Upper lobe of left lung (tissue), 6 donors: ENCODE measurements at regions not wholly inside any gene's neighbourhood (a gene's known extent, or its start where the extent isn't known, plus 50 kb on each side); places are given as distances from the start of the nearest gene placed in this dataset.
A peak's percentile ranks its signal among the peaks of the same experiment; 100 is the strongest.
"Not testable (repeated sequence)": the region's sequence is repeated elsewhere in the genome, so short reads cannot be mapped to it uniquely, and the experiment has no call there.

ENCODE experiments used
- ATAC-seq, 2 donors: fragments of 200-7000 bp; cut with Tn5 transposase; one replicate each; pipeline ENCODE4 v1.9.1; 2022; ENCODE audit warnings: mild to moderate bottlenecking in 2 of 2, moderate library complexity in 2 of 2; ENCODE audit not compliant: low FRiP score in 2 of 2
- DNase-seq, 2 donors: peaks; one replicate each; pipeline ENCODE4 v3.0.0-alpha.2; 2019 to 2020
- H3K27ac ChIP-seq, 4 donors: fragments of 200-600 bp; sonication (generic); one replicate each; pipeline ENCODE4 v1.5.1; 2016 to 2019
- H3K27me3 ChIP-seq, 4 donors: fragments of 200-600 bp; sonication (generic); one replicate each; pipeline ENCODE4 v1.5.1; 2017 to 2019
- H3K36me3 ChIP-seq, 4 donors: fragments of 200-600 bp; sonication (generic); one replicate each; pipeline ENCODE4 v1.5.1; 2016 to 2019
- H3K4me1 ChIP-seq, 4 donors: fragments of 200-600 bp; sonication (generic); one replicate each; pipeline ENCODE4 v1.5.1; 2018 to 2019
- H3K4me3 ChIP-seq, 4 donors: fragments of 200-600 bp; sonication (generic); one replicate each; pipeline ENCODE4 v1.5.1; 2017 to 2019; ENCODE audit warnings: mild to moderate bottlenecking in 2 of 4, moderate library complexity in 1 of 4
- H3K9me3 ChIP-seq, 4 donors: fragments of 200-600 bp; sonication (generic); one replicate each; pipeline ENCODE4 v1.5.1; 2018 to 2019
- EP300 ChIP-seq, 4 donors: sonication (generic); formaldehyde crosslinking; IDR thresholded peaks; one replicate each; pipeline ENCODE4 v1.5.1; 2017; ENCODE audit warnings: antibody characterized with exemption in 4 of 4, control low read depth in 2 of 4
- POLR2A ChIP-seq, 4 donors: fragments of 450-650 bp; IDR thresholded peaks; one replicate each; pipeline ENCODE4 v1.5.1; 2016 to 2017; ENCODE audit warnings: antibody characterized with exemption in 4 of 4, mild to moderate bottlenecking in 2 of 4
- POLR2AphosphoS5 ChIP-seq, 2 donors: sonication (generic); formaldehyde crosslinking; IDR thresholded peaks; one replicate each; pipeline ENCODE4 v1.5.1; 2017; ENCODE audit warnings: antibody characterized with exemption in 2 of 2
- WGBS, 2 donors: methylation state at CpG; one replicate each; pipeline ENCODE4 v1.1.5; 2017 to 2018; 5-methylcytosine and 5-hydroxymethylcytosine counted together
- TF ChIP-seq, protein P1 (sequence below), 6 experiments: fragments of 450-650 bp in 4 of 6; fragments of 200-600 bp in 2 of 6; sonication (generic) in 2 of 6; IDR thresholded peaks; one replicate each; pipeline ENCODE4 v1.5.1; 2016 to 2019; ENCODE audit warnings: antibody characterized with exemption in 6 of 6
- donor health status: DM: no; HTN: no; CAD: no; lungs with moderate emphysema.
- donor health status: DM: no; HTN: yes; CAD: no; lungs with severe emphysema.

DNA sequence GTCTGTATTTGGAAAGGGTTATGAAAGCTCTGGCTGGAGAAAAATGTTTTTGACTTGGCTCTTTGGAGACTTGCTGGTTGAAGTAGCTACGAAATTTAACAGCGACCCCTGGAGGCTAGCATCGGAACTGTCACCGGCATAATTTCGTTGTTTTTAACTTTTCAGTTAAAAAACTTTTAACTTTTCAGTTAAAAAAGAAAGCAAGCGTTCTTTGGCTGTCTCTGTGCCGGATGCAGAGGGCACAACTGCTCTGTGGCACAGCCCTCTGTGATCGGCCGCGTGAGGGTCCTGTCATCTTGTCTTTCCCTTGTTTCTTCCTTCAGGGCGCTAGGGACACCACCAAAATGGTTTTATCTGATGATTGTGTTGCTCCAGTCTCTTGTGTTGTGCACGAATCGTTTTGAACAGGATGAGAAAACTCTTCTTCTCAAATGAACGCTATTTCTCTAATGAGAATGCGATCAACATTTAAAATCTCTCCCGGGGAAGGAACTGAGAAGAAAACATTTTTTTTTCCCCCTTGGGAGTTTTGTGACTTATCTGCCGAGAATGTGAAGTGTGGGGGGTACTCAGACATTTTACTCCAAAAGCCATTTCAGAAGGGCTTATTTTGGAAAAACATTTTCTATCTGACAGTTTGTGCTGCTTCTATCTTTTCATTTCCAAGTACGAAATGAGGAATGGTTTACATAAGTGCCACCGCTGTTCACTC, 57.1 kb downstream of the ADCYAP1 start:
- peaks cover 0 to 8% (median 0%) of the 10 kb centered on the region in 4 donors for H3K4me1 ChIP-seq
- H3K9me3 ChIP-seq = no peaks in the 10 kb centered on the region
- no peak overlapping the region for H3K27ac ChIP-seq
- ATAC-seq (peak in 1 of 2 donors; percentile 64), DNase-seq (no peak)
- no peaks in the 10 kb centered on the region for H3K27me3 ChIP-seq
- H3K4me3 ChIP-seq = peak overlapping the region in 2 of 4 donors; percentile 26 to 31
- no peaks in the 10 kb centered on the region for H3K36me3 ChIP-seq
- TF ChIP-seq POLR2AphosphoS5 (IDR thresholded peaks at IDR 0.05) = no peak
- TF ChIP-seq, protein P1, sequence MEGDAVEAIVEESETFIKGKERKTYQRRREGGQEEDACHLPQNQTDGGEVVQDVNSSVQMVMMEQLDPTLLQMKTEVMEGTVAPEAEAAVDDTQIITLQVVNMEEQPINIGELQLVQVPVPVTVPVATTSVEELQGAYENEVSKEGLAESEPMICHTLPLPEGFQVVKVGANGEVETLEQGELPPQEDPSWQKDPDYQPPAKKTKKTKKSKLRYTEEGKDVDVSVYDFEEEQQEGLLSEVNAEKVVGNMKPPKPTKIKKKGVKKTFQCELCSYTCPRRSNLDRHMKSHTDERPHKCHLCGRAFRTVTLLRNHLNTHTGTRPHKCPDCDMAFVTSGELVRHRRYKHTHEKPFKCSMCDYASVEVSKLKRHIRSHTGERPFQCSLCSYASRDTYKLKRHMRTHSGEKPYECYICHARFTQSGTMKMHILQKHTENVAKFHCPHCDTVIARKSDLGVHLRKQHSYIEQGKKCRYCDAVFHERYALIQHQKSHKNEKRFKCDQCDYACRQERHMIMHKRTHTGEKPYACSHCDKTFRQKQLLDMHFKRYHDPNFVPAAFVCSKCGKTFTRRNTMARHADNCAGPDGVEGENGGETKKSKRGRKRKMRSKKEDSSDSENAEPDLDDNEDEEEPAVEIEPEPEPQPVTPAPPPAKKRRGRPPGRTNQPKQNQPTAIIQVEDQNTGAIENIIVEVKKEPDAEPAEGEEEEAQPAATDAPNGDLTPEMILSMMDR (IDR thresholded peaks at IDR 0.05) = peak; percentile 49 to 89 (median 70)
- WGBS, 2 donors = 15 to 20% methylated on average over 19 of the region's 19 CpGs

DNA sequence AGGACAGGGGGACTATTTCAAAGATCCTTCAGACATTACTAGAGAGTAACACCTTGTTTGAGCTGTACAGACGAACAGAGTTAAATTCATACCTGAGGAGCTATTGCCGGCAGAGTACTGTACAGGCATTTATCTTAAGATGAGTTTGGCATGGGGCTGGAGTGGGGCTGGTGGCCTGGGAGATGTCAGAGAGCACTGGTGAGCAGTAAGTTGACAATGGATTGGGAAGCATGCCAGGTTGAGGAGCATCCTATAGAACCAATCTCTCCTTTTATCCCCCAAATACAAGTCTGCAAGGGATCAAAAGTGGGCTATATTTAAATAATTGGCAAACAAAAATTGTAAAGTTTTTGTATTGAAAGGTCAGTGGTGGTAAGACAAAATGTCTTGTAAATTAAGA, 58.6 kb downstream of the ADCYAP1 start:
- Histone ChIP-seq H3K27ac (no peak overlapping the region), H3K4me1 (peaks cover 0 to 8% (median 0%) of the 10 kb centered on the region in 4 donors), H3K27me3 (no peaks in the 10 kb centered on the region), H3K4me3 (no peak overlapping the region), H3K9me3 (no peaks in the 10 kb centered on the region), H3K36me3 (no peaks in the 10 kb centered on the region)
- 71 to 83% methylated on average over 2 of the region's 2 CpGs for WGBS, 2 donors
- ATAC-seq = no peak
- DNase-seq = no peak
- no peak for TF ChIP-seq POLR2AphosphoS5 (IDR thresholded peaks at IDR 0.05)
- no peak for TF ChIP-seq POLR2A (IDR thresholded peaks at IDR 0.05)
- TF ChIP-seq, protein P1 (IDR thresholded peaks at IDR 0.05) = no peak
- no peak for TF ChIP-seq EP300 (IDR thresholded peaks at IDR 0.05)

DNA sequence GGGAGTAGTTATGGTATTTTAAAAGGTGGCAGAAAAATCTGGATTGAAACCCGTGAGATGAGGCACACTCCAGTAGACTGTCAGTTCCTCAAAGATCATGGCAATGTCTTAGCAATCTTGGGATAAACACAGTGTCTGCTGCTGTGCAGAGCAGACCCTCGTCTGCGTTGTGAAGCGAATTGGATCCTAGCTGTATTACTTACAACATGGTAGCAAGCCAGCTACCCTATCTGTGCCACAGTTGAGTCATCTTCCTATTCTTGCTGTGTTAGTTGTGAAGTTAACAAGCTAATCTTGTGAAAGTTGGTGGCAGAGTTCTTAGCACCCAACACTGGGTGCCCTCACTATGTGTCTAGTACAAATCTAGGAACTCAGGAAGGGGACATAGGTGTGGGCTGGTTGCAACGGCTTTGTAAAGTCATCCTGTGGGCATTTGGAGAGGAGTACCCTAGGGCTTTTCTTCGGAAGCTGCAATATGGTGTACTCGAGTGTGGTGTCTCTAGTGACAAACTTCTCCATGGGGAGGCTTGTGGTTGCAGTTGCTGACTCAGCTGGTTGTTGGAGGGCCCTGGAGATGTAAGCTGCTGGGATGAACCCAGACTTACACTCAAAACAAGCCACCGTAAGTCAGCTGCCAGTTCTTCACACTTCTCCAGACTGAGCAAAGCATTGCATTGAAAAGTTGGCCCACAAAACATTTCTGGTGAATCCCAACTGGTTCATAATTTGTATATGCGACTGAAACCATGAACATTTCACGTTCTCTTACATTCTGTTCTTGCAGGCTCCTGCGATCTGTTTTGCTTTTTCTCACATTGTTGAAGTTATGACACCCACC, 61.5 kb downstream of the ADCYAP1 start:
- TF ChIP-seq POLR2A (IDR thresholded peaks at IDR 0.05) = no peak
- TF ChIP-seq, protein P1 (IDR thresholded peaks at IDR 0.05) = no peak
- TF ChIP-seq POLR2AphosphoS5 (IDR thresholded peaks at IDR 0.05) = no peak
- DNase-seq = no peak
- no peak overlapping the region for H3K27ac ChIP-seq

DNA sequence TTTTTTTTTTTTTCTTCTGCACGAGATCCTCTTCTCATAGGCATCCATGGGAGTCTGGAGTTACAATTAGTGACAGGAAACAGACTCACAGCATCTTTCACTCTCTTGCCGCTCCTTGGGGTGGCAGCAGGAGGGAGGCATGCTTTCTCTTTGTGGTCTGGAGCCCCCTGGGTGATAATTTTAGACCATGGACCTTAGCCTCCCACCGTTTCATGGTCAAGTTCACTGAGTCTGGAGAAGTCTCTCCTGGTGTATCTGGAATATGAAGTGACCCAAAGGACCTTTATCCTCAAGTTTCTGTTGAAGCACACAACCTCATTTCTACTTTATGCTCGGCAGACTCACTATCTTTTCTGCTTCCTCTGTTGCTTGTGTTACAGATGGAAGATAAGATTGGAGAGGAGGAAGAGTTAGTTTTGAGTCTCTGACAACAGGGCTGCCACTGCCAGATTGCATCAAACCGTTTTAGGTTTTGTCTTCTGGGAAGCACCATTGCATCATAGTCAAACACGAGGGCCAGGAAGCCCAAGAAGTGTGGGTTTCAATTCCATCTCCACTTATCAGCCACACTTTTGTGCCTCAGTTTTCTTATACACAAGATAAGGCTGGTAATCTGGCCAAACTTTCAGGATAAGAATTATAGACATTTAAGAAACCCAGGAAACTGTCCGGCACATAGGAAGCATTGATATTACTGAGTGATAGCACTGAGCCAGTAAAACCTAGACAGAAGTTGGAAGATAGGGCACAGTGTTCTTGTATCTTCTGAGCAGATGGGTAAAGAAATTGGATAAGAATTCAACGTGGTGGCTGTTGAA, 62.3 kb downstream of the ADCYAP1 start:
- no peaks in the 10 kb centered on the region for H3K36me3 ChIP-seq
- H3K4me3 ChIP-seq = no peak overlapping the region
- no peaks in the 10 kb centered on the region for H3K27me3 ChIP-seq
- DNase-seq (no peak), ATAC-seq (no peak)
- no peak for TF ChIP-seq EP300 (IDR thresholded peaks at IDR 0.05)
- TF ChIP-seq, protein P1 (IDR thresholded peaks at IDR 0.05) = no peak
- no peak for TF ChIP-seq POLR2A (IDR thresholded peaks at IDR 0.05)
- no peak for TF ChIP-seq POLR2AphosphoS5 (IDR thresholded peaks at IDR 0.05)
- no peaks in the 10 kb centered on the region for H3K9me3 ChIP-seq
- peaks cover 0 to 1% (median 0%) of the 10 kb centered on the region in 4 donors for H3K4me1 ChIP-seq
- H3K27ac ChIP-seq = no peak overlapping the region
- 58 to 61% methylated on average over 8 of the region's 8 CpGs for WGBS, 2 donors

More for the DNA sequence above, 61.5 kb downstream of the ADCYAP1 start:
- ATAC-seq = no peak
- no peaks in the 10 kb centered on the region for H3K27me3 ChIP-seq
- H3K4me3 ChIP-seq = no peak overlapping the region
- H3K9me3 ChIP-seq = no peaks in the 10 kb centered on the region
- H3K36me3 ChIP-seq = no peaks in the 10 kb centered on the region
- peaks cover 0 to 8% (median 0%) of the 10 kb centered on the region in 4 donors for H3K4me1 ChIP-seq
- 83 to 86% methylated on average over 11 of the region's 11 CpGs for WGBS, 2 donors

DNA sequence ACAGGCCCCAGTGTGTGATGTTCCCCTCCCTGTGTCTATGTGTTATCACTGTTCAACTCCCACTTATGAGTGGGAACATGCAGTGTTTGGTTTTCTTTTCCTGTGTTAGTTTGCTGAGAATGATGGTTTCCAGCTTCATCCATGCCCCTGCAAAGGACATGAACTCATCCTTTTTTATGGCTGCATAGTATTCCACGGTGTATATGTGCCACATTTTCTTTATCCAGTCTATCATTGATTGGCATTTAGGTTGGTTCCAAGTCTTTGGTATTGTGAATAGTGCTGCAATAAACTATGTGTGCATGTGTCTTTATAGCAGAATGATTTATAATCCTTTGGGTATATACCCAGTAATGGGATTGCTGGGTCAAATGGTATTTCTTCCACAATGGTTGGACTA, 64.2 kb downstream of the ADCYAP1 start:
- not testable (repeated sequence) for H3K27ac ChIP-seq, H3K9me3 ChIP-seq, H3K27me3 ChIP-seq, H3K36me3 ChIP-seq, DNase-seq, ATAC-seq, H3K4me3 ChIP-seq, H3K4me1 ChIP-seq
- 82 to 91% methylated on average over 1 of the region's 1 CpG for WGBS, 2 donors

DNA sequence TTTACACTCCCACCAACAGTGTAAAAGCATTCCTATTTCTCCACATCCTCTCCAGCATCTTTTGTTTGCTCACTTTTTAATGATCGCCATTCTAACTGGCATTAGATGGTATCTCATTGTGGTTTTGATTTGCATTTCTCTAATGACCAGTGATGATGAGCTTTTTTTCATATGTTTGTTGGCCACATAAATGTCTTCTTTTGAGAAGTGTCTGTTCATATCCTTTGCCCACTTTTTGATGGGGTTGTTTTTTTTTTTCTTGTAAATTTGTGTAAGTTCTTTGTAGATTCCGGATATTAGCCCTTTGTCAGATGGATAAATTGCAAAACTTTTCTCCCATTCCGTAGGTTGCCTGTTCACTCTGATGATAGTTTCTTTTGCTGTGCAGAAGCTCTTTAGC, 64.6 kb downstream of the ADCYAP1 start:
- not testable (repeated sequence) for H3K27ac ChIP-seq, H3K4me3 ChIP-seq, H3K36me3 ChIP-seq, H3K27me3 ChIP-seq, ATAC-seq, DNase-seq, H3K9me3 ChIP-seq, H3K4me1 ChIP-seq
- WGBS, 2 donors = 96 to 98% methylated on average over 3 of the region's 3 CpGs

DNA sequence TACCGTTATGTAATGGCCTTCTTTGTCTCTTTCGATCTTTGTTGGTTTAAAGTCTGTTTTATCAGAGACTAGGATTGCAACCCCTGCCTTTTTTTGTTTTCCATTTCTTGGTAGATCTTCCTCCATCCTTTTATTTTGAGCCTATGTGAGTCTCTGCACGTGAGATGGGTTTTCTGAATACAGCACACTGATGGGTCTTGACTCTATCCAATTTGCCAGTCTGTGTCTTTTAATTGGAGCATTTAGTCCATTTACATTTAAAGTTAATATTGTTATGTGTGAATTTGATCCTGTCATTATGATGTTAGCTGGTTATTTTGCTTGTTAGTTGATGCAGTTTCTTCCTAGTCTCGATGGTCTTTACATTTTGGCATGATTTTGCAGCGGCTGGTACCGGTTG, 69.9 kb downstream of the ADCYAP1 start:
- not testable (repeated sequence) for H3K9me3 ChIP-seq, H3K27ac ChIP-seq, ATAC-seq, DNase-seq, H3K36me3 ChIP-seq, H3K27me3 ChIP-seq, H3K4me1 ChIP-seq, H3K4me3 ChIP-seq
- WGBS, 2 donors = 91 to 92% methylated on average over 3 of the region's 6 CpGs
